Thoracic aorta (tissue), 2 donors: ENCODE measurements at regions not wholly inside any gene's neighbourhood (a gene's known extent, or its start where the extent isn't known, plus 50 kb on each side); places are given as distances from the start of the nearest gene placed in this dataset.

ENCODE experiments used
- ATAC-seq: fragments of 150-250 bp; one replicate; pipeline ENCODE4 v1.8.0; 2017; ENCODE audit warnings: low read depth; ENCODE audit not compliant: insufficient number of reproducible peaks, low FRiP score
- DNase-seq: peaks from one replicate; pipeline ENCODE4 v3.0.0-alpha.2; 2020; ENCODE audit warnings: low spot score
- H3K27ac ChIP-seq, 2 donors: fragments of 200-600 bp; sonication (generic); 1 replicate in 1 of 2; 2 replicates in 1 of 2; pipeline ENCODE4 v1.5.1; 2016; ENCODE audit warnings: mild to moderate bottlenecking in 2 of 2, moderate library complexity in 2 of 2
- H3K27me3 ChIP-seq: fragments of 200-600 bp; sonication (generic); replicated peaks from 2 replicates; pipeline ENCODE4 v1.6.0; 2016; ENCODE audit warnings: mild to moderate bottlenecking; ENCODE audit not compliant: insufficient read depth
- H3K36me3 ChIP-seq: fragments of 200-600 bp; sonication (generic); one replicate; pipeline ENCODE4 v1.5.1; 2016
- H3K4me1 ChIP-seq, 2 donors: fragments of 200-600 bp; sonication (generic); 1 replicate in 1 of 2; 2 replicates in 1 of 2; pipeline versions ENCODE4 v1.5.1 to v1.6.0; 2016; ENCODE audit warnings: low read depth in 2 of 2, mild to moderate bottlenecking in 1 of 2; ENCODE audit not compliant: control insufficient read depth in 1 of 2
- H3K4me3 ChIP-seq: fragments of 200-600 bp; sonication (generic); 2 replicates; pipeline ENCODE4 v1.5.1; 2016; ENCODE audit warnings: mild to moderate bottlenecking
- H3K9me3 ChIP-seq: fragments of 200-600 bp; sonication (generic); 2 replicates; pipeline ENCODE4 v1.5.1; 2016
- CTCF ChIP-seq: fragments of 200-600 bp; sonication (generic); IDR thresholded peaks from one replicate; pipeline ENCODE4 v1.5.1; 2019; ENCODE audit warnings: antibody characterized with exemption

GRCh38 chr6:142518761-142519160 lies 217.0 kb downstream of the ADGRG6 start:
- H3K4me1 ChIP-seq: no peaks in the 10 kb centered on the region
- DNase-seq (no peak), ATAC-seq (no peak)

GRCh38 chr6:142521791-142522190 lies 220.0 kb downstream of the ADGRG6 start:
- H3K27ac ChIP-seq: no peak overlapping the region
- H3K4me1 ChIP-seq: no peaks in the 10 kb centered on the region
- DNase-seq (no peak), ATAC-seq (no peak)
- no peaks in the 10 kb centered on the region for H3K36me3 ChIP-seq
- H3K9me3 ChIP-seq: no peaks in the 10 kb centered on the region
- no peak for TF ChIP-seq CTCF
- no peaks in the 10 kb centered on the region for H3K27me3 ChIP-seq
- no peak overlapping the region for H3K4me3 ChIP-seq

More at GRCh38 chr6:142518761-142519160, 217.0 kb downstream of the ADGRG6 start:
- H3K36me3 ChIP-seq: no peaks in the 10 kb centered on the region
- TF ChIP-seq CTCF: no peak
- H3K27me3 ChIP-seq: no peaks in the 10 kb centered on the region
- no peak overlapping the region for H3K4me3 ChIP-seq
- no peak overlapping the region for H3K27ac ChIP-seq
- no peaks in the 10 kb centered on the region for H3K9me3 ChIP-seq

GRCh38 chr6:142523515-142524375 lies 221.9 kb downstream of the ADGRG6 start:
- Histone ChIP-seq H3K9me3 (no peaks in the 10 kb centered on the region), H3K4me3 (no peak overlapping the region), H3K27ac (no peak overlapping the region), H3K4me1 (no peaks in the 10 kb centered on the region), H3K27me3 (no peaks in the 10 kb centered on the region), H3K36me3 (no peaks in the 10 kb centered on the region)
- ATAC-seq (no peak), DNase-seq (no peak)
- no peak for TF ChIP-seq CTCF

GRCh38 chr6:142530566-142530965 lies 228.8 kb downstream of the ADGRG6 start:
- ATAC-seq (no peak), DNase-seq (no peak)
- Histone ChIP-seq H3K36me3 (no peaks in the 10 kb centered on the region), H3K27me3 (no peaks in the 10 kb centered on the region), H3K4me1 (no peaks in the 10 kb centered on the region), H3K27ac (no peak overlapping the region), H3K4me3 (no peak overlapping the region), H3K9me3 (no peaks in the 10 kb centered on the region)
- no peak for TF ChIP-seq CTCF

GRCh38 chr6:142531727-142532126 lies 229.9 kb downstream of the ADGRG6 start:
- Histone ChIP-seq H3K9me3 (no peaks in the 10 kb centered on the region), H3K36me3 (no peaks in the 10 kb centered on the region), H3K27ac (no peak overlapping the region), H3K4me1 (no peaks in the 10 kb centered on the region), H3K4me3 (no peak overlapping the region), H3K27me3 (no peaks in the 10 kb centered on the region)
- DNase-seq (no peak), ATAC-seq (no peak)
- no peak for TF ChIP-seq CTCF
